ENCODE measurements at regions not wholly inside any gene's neighbourhood (a gene's known extent, or its start where the extent isn't known, plus 50 kb on each side); places are given as distances from the start of the nearest gene placed in this dataset.

- DNase-seq: peak; percentile 11
Observed at GRCh38 chr2:146939991-146940685, 904.7 kb upstream of the ACVR2A start.

GRCh38 chr2:146934921-146935320, 909.9 kb upstream of the ACVR2A start:
- DNase-seq: no peak

GRCh38 chr2:146931109-146931508, 913.7 kb upstream of the ACVR2A start:
- DNase-seq: no peak

GRCh38 chr2:146927080-146927711, 917.6 kb upstream of the ACVR2A start:
- DNase-seq: peak; percentile 67

GRCh38 chr2:146918280-146918679, 926.5 kb upstream of the ACVR2A start:
- no peak for DNase-seq

- peak; percentile 8 for DNase-seq
Observed at GRCh38 chr2:146917431-146918042, 927.3 kb upstream of the ACVR2A start.

GRCh38 chr2:146916914-146917313, 927.9 kb upstream of the ACVR2A start:
- no peak for DNase-seq

- no peak for DNase-seq
Observed at GRCh38 chr2:146913476-146913875, 931.4 kb upstream of the ACVR2A start.

- DNase-seq: no peak
Observed at GRCh38 chr2:146912536-146912935, 932.3 kb upstream of the ACVR2A start.

GRCh38 chr2:146908776-146909175, 936.1 kb upstream of the ACVR2A start:
- DNase-seq: no peak

- no peak for DNase-seq
Observed at GRCh38 chr2:146898083-146898482, 946.7 kb upstream of the ACVR2A start.

- no peak for DNase-seq
Observed at GRCh38 chr2:146894514-146894913, 950.3 kb upstream of the ACVR2A start.

- no peak for DNase-seq
Observed at GRCh38 chr2:146893500-146894041, 951.3 kb upstream of the ACVR2A start.

GRCh38 chr2:146890491-146890890, 954.3 kb upstream of the ACVR2A start:
- no peak for DNase-seq

GRCh38 chr2:146879882-146880281, 964.9 kb upstream of the ACVR2A start:
- no peak for DNase-seq

- no peak for DNase-seq
Observed at GRCh38 chr2:146874260-146874658, 970.6 kb upstream of the ACVR2A start.

- no peak for DNase-seq
Observed at GRCh38 chr2:146873646-146874259, 971.1 kb upstream of the ACVR2A start.

- no peak for DNase-seq
Observed at GRCh38 chr2:146873056-146873455, 971.8 kb upstream of the ACVR2A start.

GRCh38 chr2:146870691-146871090, 974.1 kb upstream of the ACVR2A start:
- no peak for DNase-seq

GRCh38 chr2:146869328-146869727, 975.5 kb upstream of the ACVR2A start:
- DNase-seq: no peak

GRCh38 chr2:146868051-146868450, 976.8 kb upstream of the ACVR2A start:
- DNase-seq: no peak

- DNase-seq: no peak
Observed at GRCh38 chr2:146867477-146867986, 977.3 kb upstream of the ACVR2A start.

- no peak for DNase-seq
Observed at GRCh38 chr2:146853741-146854444, 990.9 kb upstream of the ACVR2A start.
